Adrenal gland (tissue), 5 donors: ENCODE measurements at regions not wholly inside any gene's neighbourhood (a gene's known extent, or its start where the extent isn't known, plus 50 kb on each side); places are given as distances from the start of the nearest gene placed in this dataset.

Experiments
- CTCF ChIP-seq, 6 experiments: fragments of 450-650 bp in 4 of 6; fragments of 200-600 bp in 2 of 6; sonication (generic) in 1 of 6; IDR thresholded peaks; 1 replicate in 5 of 6; 2 replicates in 1 of 6; pipeline versions ENCODE4 v1.5.1 to v1.8.0; 2016 to 2021; ENCODE audit warnings: antibody characterized with exemption in 6 of 6, mild to moderate bottlenecking in 2 of 6, moderate library complexity in 1 of 6
- POLR2A ChIP-seq, 2 donors: fragments of 450-650 bp; IDR thresholded peaks; one replicate each; pipeline ENCODE4 v1.6.1; 2017; ENCODE audit warnings: antibody characterized with exemption in 2 of 2, mild to moderate bottlenecking in 2 of 2, moderate library complexity in 1 of 2
- donor health status: DM: no; HTN: no; CAD: no.

- no peak for TF ChIP-seq CTCF (IDR thresholded peaks at IDR 0.05)
- TF ChIP-seq POLR2A (IDR thresholded peaks at IDR 0.05) = no peak
Measured at GRCh38 chr14:97074456-97074855, 277.3 kb downstream of the VRK1 start.
